ENCODE measurements at regions not wholly inside any gene's neighbourhood (a gene's known extent, or its start where the extent isn't known, plus 50 kb on each side); places are given as distances from the start of the nearest gene placed in this dataset.
"Not testable (repeated sequence)": the region's sequence is repeated elsewhere in the genome, so short reads cannot be mapped to it uniquely, and the experiment has no call there.

GRCh38 chr17:13885953-13886889 is 183.1 kb upstream of the COX10 start:
- H3K27ac Mint-ChIP-seq (ENCODE audit: unreplicated experiment): no peak overlapping the region
- H3K36me3 Mint-ChIP-seq (ENCODE audit: low read depth, unreplicated experiment): no peaks in the 10 kb centered on the region
- H3K4me1 Mint-ChIP-seq (ENCODE audit: unreplicated experiment): no peaks in the 10 kb centered on the region
- no peak for DNase-seq (ENCODE audit: low spot score)
- no peak overlapping the region for H3K4me3 Mint-ChIP-seq (ENCODE audit: unreplicated experiment)
- no peaks in the 10 kb centered on the region for H3K27me3 Mint-ChIP-seq (ENCODE audit: unreplicated experiment)
- no peaks in the 10 kb centered on the region for H3K9me3 Mint-ChIP-seq (ENCODE audit: unreplicated experiment)
- TF ChIP-seq, protein P1, sequence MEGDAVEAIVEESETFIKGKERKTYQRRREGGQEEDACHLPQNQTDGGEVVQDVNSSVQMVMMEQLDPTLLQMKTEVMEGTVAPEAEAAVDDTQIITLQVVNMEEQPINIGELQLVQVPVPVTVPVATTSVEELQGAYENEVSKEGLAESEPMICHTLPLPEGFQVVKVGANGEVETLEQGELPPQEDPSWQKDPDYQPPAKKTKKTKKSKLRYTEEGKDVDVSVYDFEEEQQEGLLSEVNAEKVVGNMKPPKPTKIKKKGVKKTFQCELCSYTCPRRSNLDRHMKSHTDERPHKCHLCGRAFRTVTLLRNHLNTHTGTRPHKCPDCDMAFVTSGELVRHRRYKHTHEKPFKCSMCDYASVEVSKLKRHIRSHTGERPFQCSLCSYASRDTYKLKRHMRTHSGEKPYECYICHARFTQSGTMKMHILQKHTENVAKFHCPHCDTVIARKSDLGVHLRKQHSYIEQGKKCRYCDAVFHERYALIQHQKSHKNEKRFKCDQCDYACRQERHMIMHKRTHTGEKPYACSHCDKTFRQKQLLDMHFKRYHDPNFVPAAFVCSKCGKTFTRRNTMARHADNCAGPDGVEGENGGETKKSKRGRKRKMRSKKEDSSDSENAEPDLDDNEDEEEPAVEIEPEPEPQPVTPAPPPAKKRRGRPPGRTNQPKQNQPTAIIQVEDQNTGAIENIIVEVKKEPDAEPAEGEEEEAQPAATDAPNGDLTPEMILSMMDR (IDR thresholded peaks at IDR 0.05; ENCODE audit: unreplicated experiment): no peak

DNA sequence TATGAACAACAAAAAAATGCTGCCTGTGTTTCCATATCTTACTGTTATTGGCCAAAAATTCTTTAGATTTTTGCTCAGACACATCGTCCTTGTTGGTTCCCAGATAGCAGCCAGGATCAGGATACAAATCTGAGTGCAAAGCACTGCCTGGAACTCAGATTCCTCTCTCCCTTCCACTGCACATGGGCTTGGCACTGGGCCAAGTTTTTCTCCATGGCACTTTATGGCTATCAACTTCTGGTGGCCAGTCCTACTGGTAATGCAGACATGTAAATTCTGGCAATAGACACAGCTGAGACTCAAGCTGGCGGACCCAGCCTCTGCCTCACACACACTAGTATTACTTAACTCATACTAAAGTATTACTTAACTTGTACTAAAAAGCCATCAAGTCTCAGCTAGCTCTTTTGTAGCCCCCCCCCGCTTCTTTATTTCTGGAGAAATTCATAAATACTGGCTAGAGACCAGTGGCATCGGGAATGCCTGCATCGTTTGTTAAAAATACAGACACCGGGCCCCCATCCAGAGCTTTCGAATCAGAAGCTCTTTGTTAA is 181.2 kb upstream of the COX10 start:
- no peak overlapping the region for H3K4me3 Mint-ChIP-seq (ENCODE audit: unreplicated experiment)
- TF ChIP-seq, protein P1 (IDR thresholded peaks at IDR 0.05; ENCODE audit: unreplicated experiment): no peak
- no peaks in the 10 kb centered on the region for H3K9me3 Mint-ChIP-seq (ENCODE audit: unreplicated experiment)
- no peak for DNase-seq (ENCODE audit: low spot score)
- no peaks in the 10 kb centered on the region for H3K4me1 Mint-ChIP-seq (ENCODE audit: unreplicated experiment)
- no peaks in the 10 kb centered on the region for H3K36me3 Mint-ChIP-seq (ENCODE audit: low read depth, unreplicated experiment)
- no peak overlapping the region for H3K27ac Mint-ChIP-seq (ENCODE audit: unreplicated experiment)
- no peaks in the 10 kb centered on the region for H3K27me3 Mint-ChIP-seq (ENCODE audit: unreplicated experiment)

GRCh38 chr17:13908971-13909370 is 160.3 kb upstream of the COX10 start:
- H3K27me3 Mint-ChIP-seq (ENCODE audit: unreplicated experiment); H3K4me3 Mint-ChIP-seq (ENCODE audit: unreplicated experiment); H3K36me3 Mint-ChIP-seq (ENCODE audit: low read depth, unreplicated experiment); H3K4me1 Mint-ChIP-seq (ENCODE audit: unreplicated experiment); H3K27ac Mint-ChIP-seq (ENCODE audit: unreplicated experiment); DNase-seq (ENCODE audit: low spot score); H3K9me3 Mint-ChIP-seq (ENCODE audit: unreplicated experiment): not testable (repeated sequence)

DNA sequence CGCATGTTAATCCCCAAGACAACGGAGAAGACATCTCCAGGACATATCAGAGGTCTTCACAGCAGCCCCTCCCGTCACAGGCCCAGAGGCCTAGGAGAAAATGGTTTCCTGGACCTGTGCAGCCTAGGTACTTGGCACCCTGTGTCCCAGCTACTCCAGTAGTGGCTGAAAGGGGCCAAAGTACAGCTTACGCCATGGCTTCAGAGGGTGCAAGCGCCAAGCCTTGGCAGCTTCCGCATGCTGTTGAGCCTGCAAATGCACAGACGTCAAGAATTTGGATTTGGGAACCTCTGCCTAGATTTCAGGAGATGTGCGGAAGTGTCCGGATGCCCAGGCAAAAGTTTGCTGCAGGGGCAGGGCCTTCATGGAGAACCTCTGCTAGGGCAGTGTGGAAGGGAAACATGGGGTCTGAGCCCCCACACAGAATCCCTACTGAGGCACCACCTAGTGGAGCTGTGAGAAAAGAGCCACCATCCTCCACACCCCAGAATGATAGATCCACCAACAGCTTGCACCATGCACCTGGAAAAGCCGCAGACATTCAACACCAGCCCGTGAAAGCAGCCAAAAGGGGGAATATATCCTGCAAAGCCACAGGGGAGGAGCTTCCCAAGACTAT is 159.3 kb upstream of the COX10 start:
- Mint-ChIP-seq H3K4me1 (ENCODE audit: unreplicated experiment) (no peaks in the 10 kb centered on the region), H3K27me3 (ENCODE audit: unreplicated experiment) (no peaks in the 10 kb centered on the region), H3K4me3 (ENCODE audit: unreplicated experiment) (no peak overlapping the region), H3K9me3 (ENCODE audit: unreplicated experiment) (no peaks in the 10 kb centered on the region), H3K36me3 (ENCODE audit: low read depth, unreplicated experiment) (no peaks in the 10 kb centered on the region), H3K27ac (ENCODE audit: unreplicated experiment) (no peak overlapping the region)
- no peak for DNase-seq (ENCODE audit: low spot score)
- TF ChIP-seq, protein P1 (IDR thresholded peaks at IDR 0.05; ENCODE audit: unreplicated experiment): no peak

DNA sequence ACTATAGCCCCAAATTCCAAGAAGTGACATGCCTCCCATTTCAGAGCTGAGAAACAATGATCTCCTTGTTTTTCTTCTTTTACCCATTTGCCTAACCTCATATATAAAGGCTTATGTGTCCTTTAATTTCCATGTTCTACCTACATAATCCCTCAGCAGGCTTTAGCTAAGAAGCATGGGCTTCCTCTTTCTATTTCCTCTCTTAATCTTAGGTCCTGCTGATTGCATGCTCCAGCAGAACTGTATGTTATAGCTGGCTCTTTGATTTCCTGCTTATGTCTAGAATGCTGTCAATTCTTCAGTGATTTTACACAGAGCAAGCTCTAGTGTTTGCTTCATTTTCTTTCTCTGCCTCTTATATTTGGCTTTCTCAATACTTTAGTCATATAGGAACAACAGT is 151.7 kb upstream of the COX10 start:
- no peaks in the 10 kb centered on the region for H3K27me3 Mint-ChIP-seq (ENCODE audit: unreplicated experiment)
- H3K4me3 Mint-ChIP-seq (ENCODE audit: unreplicated experiment): no peak overlapping the region

More for the DNA sequence above, 151.7 kb upstream of the COX10 start:
- Mint-ChIP-seq H3K36me3 (ENCODE audit: low read depth, unreplicated experiment) (no peaks in the 10 kb centered on the region), H3K27ac (ENCODE audit: unreplicated experiment) (no peak overlapping the region), H3K9me3 (ENCODE audit: unreplicated experiment) (no peaks in the 10 kb centered on the region), H3K4me1 (ENCODE audit: unreplicated experiment) (peaks cover 8% of the 10 kb centered on the region)
- DNase-seq (ENCODE audit: low spot score): no peak
- TF ChIP-seq, protein P1 (IDR thresholded peaks at IDR 0.05; ENCODE audit: unreplicated experiment): no peak
